ENCODE measurements at regions not wholly inside any gene's neighbourhood (a gene's known extent, or its start where the extent isn't known, plus 50 kb on each side); places are given as distances from the start of the nearest gene placed in this dataset.

DNA sequence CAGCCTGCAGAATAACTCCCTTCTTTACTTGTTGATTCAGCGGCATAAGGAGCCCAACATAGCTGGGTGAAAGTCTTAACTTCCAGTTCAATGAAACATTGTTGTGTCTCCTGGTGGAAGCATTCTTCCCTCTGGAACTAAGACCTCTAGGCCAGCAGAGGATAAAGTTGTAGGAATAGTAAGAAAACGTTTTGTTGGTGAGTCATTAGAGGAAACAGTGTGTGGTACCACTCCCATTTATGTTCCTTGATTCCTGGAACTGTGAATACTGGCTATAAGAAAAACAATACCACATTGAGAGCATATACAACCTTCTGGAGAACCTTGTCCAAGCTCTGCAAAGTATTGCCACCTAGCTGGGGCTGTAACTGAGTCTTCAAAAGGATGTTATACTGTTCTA is 737.4 kb upstream of the ZP4 start:
- H3K36me3 Mint-ChIP-seq, result no peaks in the 10 kb centered on the region; the same call in 1 of the 2 replicates
- H3K9me3 Mint-ChIP-seq, result peaks cover 30% of the 10 kb centered on the region
- H3K4me1 Mint-ChIP-seq, result no peaks in the 10 kb centered on the region
- no peak overlapping the region for H3K4me3 Mint-ChIP-seq
- H3K27ac Mint-ChIP-seq, result no peak overlapping the region
- no peak for ATAC-seq
- CTCF ChIA-PET, result no interaction called here
- TF ChIP-seq, protein P1, sequence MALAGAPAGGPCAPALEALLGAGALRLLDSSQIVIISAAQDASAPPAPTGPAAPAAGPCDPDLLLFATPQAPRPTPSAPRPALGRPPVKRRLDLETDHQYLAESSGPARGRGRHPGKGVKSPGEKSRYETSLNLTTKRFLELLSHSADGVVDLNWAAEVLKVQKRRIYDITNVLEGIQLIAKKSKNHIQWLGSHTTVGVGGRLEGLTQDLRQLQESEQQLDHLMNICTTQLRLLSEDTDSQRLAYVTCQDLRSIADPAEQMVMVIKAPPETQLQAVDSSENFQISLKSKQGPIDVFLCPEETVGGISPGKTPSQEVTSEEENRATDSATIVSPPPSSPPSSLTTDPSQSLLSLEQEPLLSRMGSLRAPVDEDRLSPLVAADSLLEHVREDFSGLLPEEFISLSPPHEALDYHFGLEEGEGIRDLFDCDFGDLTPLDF (CRISPR knock-in tag; IDR thresholded peaks at IDR 0.05), result no peak
- TF ChIP-seq MXD4 (CRISPR knock-in tag; IDR thresholded peaks at IDR 0.05; ENCODE audit: borderline replicate concordance), result no peak
- no peak for TF ChIP-seq NR1H2 (CRISPR knock-in tag; IDR thresholded peaks at IDR 0.05)
- TF ChIP-seq HMGA2 (CRISPR knock-in tag; IDR thresholded peaks at IDR 0.05), result no peak
- TF ChIP-seq ZNF121 (CRISPR knock-in tag; IDR thresholded peaks at IDR 0.05), result no peak
- no peak for TF ChIP-seq ELF4 (CRISPR knock-in tag; IDR thresholded peaks at IDR 0.05; ENCODE audit: low read depth)
- no peak for TF ChIP-seq ATF1 (CRISPR knock-in tag; IDR thresholded peaks at IDR 0.05)
- no peak for TF ChIP-seq GRHL2 (CRISPR knock-in tag; IDR thresholded peaks at IDR 0.05; ENCODE audit: insufficient replicate concordance, severe bottlenecking)
- TF ChIP-seq, protein P2, sequence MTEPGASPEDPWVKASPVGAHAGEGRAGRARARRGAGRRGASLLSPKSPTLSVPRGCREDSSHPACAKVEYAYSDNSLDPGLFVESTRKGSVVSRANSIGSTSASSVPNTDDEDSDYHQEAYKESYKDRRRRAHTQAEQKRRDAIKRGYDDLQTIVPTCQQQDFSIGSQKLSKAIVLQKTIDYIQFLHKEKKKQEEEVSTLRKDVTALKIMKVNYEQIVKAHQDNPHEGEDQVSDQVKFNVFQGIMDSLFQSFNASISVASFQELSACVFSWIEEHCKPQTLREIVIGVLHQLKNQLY (CRISPR knock-in tag; IDR thresholded peaks at IDR 0.05), result no peak
- TF ChIP-seq, protein P3, sequence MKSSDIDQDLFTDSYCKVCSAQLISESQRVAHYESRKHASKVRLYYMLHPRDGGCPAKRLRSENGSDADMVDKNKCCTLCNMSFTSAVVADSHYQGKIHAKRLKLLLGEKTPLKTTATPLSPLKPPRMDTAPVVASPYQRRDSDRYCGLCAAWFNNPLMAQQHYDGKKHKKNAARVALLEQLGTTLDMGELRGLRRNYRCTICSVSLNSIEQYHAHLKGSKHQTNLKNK (CRISPR knock-in tag; IDR thresholded peaks at IDR 0.05), result no peak
- DNase-seq (ENCODE audit: low spot score), result no peak
- POLR2A ChIA-PET, result no interaction called here
- no peaks in the 10 kb centered on the region for H3K27me3 Mint-ChIP-seq (ENCODE audit: low read depth)

DNA sequence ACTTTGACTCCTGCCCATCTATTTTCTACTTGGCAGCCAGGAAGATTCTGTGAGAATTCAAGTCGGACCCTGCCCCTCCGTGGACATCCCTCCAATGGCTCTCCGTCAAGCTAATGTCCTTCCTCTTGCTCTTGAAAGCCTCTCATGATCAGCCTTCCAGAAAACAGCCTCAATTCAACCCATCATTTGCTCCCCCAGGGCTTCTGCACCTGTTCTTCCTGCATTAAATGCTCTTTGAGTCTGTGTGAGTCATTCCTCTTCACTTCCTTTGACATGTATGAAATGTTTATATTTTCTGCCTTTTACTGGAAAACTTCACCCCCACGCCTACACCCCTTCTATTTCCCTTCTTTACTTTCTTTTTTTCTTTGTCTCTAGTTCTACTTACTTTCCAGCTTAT is 734.1 kb upstream of the ZP4 start:
- CTCF ChIA-PET, result no interaction called here
- Mint-ChIP-seq H3K4me1 (no peaks in the 10 kb centered on the region), H3K27ac (no peak overlapping the region), H3K27me3 (ENCODE audit: low read depth) (no peaks in the 10 kb centered on the region), H3K4me3 (no peak overlapping the region), H3K9me3 (peaks cover 18% of the 10 kb centered on the region), H3K36me3 (no peaks in the 10 kb centered on the region)
- DNase-seq (ENCODE audit: low spot score), result no peak
- ATAC-seq, result no peak
- POLR2A ChIA-PET, result no interaction called here
- TF ChIP-seq, protein P4, sequence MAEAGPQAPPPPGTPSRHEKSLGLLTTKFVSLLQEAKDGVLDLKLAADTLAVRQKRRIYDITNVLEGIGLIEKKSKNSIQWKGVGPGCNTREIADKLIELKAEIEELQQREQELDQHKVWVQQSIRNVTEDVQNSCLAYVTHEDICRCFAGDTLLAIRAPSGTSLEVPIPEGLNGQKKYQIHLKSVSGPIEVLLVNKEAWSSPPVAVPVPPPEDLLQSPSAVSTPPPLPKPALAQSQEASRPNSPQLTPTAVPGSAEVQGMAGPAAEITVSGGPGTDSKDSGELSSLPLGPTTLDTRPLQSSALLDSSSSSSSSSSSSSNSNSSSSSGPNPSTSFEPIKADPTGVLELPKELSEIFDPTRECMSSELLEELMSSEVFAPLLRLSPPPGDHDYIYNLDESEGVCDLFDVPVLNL (CRISPR knock-in tag; IDR thresholded peaks at IDR 0.05; ENCODE audit: borderline replicate concordance, low read depth), result no peak
- TF ChIP-seq, protein P5, sequence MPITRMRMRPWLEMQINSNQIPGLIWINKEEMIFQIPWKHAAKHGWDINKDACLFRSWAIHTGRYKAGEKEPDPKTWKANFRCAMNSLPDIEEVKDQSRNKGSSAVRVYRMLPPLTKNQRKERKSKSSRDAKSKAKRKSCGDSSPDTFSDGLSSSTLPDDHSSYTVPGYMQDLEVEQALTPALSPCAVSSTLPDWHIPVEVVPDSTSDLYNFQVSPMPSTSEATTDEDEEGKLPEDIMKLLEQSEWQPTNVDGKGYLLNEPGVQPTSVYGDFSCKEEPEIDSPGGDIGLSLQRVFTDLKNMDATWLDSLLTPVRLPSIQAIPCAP (CRISPR knock-in tag; IDR thresholded peaks at IDR 0.05), result no peak
- TF ChIP-seq ETV6 (CRISPR knock-in tag; IDR thresholded peaks at IDR 0.05), result no peak
- no peak for TF ChIP-seq ZNF121 (CRISPR knock-in tag; IDR thresholded peaks at IDR 0.05)
- TF ChIP-seq FOXK1 (CRISPR knock-in tag; IDR thresholded peaks at IDR 0.05), result no peak
- TF ChIP-seq, protein P6, sequence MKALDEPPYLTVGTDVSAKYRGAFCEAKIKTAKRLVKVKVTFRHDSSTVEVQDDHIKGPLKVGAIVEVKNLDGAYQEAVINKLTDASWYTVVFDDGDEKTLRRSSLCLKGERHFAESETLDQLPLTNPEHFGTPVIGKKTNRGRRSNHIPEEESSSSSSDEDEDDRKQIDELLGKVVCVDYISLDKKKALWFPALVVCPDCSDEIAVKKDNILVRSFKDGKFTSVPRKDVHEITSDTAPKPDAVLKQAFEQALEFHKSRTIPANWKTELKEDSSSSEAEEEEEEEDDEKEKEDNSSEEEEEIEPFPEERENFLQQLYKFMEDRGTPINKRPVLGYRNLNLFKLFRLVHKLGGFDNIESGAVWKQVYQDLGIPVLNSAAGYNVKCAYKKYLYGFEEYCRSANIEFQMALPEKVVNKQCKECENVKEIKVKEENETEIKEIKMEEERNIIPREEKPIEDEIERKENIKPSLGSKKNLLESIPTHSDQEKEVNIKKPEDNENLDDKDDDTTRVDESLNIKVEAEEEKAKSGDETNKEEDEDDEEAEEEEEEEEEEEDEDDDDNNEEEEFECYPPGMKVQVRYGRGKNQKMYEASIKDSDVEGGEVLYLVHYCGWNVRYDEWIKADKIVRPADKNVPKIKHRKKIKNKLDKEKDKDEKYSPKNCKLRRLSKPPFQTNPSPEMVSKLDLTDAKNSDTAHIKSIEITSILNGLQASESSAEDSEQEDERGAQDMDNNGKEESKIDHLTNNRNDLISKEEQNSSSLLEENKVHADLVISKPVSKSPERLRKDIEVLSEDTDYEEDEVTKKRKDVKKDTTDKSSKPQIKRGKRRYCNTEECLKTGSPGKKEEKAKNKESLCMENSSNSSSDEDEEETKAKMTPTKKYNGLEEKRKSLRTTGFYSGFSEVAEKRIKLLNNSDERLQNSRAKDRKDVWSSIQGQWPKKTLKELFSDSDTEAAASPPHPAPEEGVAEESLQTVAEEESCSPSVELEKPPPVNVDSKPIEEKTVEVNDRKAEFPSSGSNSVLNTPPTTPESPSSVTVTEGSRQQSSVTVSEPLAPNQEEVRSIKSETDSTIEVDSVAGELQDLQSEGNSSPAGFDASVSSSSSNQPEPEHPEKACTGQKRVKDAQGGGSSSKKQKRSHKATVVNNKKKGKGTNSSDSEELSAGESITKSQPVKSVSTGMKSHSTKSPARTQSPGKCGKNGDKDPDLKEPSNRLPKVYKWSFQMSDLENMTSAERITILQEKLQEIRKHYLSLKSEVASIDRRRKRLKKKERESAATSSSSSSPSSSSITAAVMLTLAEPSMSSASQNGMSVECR (CRISPR knock-in tag; IDR thresholded peaks at IDR 0.05; ENCODE audit: borderline replicate concordance), result no peak
- TF ChIP-seq, protein P7, sequence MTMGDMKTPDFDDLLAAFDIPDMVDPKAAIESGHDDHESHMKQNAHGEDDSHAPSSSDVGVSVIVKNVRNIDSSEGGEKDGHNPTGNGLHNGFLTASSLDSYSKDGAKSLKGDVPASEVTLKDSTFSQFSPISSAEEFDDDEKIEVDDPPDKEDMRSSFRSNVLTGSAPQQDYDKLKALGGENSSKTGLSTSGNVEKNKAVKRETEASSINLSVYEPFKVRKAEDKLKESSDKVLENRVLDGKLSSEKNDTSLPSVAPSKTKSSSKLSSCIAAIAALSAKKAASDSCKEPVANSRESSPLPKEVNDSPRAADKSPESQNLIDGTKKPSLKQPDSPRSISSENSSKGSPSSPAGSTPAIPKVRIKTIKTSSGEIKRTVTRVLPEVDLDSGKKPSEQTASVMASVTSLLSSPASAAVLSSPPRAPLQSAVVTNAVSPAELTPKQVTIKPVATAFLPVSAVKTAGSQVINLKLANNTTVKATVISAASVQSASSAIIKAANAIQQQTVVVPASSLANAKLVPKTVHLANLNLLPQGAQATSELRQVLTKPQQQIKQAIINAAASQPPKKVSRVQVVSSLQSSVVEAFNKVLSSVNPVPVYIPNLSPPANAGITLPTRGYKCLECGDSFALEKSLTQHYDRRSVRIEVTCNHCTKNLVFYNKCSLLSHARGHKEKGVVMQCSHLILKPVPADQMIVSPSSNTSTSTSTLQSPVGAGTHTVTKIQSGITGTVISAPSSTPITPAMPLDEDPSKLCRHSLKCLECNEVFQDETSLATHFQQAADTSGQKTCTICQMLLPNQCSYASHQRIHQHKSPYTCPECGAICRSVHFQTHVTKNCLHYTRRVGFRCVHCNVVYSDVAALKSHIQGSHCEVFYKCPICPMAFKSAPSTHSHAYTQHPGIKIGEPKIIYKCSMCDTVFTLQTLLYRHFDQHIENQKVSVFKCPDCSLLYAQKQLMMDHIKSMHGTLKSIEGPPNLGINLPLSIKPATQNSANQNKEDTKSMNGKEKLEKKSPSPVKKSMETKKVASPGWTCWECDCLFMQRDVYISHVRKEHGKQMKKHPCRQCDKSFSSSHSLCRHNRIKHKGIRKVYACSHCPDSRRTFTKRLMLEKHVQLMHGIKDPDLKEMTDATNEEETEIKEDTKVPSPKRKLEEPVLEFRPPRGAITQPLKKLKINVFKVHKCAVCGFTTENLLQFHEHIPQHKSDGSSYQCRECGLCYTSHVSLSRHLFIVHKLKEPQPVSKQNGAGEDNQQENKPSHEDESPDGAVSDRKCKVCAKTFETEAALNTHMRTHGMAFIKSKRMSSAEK (CRISPR knock-in tag; IDR thresholded peaks at IDR 0.05; ENCODE audit: borderline replicate concordance), result no peak
- TF ChIP-seq NFYB (CRISPR knock-in tag; conservative IDR thresholded peaks at IDR 0.05; ENCODE audit: low read depth), result no peak
- no peak for TF ChIP-seq ZBTB21 (CRISPR knock-in tag; IDR thresholded peaks at IDR 0.05; ENCODE audit: borderline replicate concordance)
- no peak for TF ChIP-seq JUN (CRISPR knock-in tag; IDR thresholded peaks at IDR 0.05)
- TF ChIP-seq, protein P8, sequence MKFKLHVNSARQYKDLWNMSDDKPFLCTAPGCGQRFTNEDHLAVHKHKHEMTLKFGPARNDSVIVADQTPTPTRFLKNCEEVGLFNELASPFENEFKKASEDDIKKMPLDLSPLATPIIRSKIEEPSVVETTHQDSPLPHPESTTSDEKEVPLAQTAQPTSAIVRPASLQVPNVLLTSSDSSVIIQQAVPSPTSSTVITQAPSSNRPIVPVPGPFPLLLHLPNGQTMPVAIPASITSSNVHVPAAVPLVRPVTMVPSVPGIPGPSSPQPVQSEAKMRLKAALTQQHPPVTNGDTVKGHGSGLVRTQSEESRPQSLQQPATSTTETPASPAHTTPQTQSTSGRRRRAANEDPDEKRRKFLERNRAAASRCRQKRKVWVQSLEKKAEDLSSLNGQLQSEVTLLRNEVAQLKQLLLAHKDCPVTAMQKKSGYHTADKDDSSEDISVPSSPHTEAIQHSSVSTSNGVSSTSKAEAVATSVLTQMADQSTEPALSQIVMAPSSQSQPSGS (CRISPR knock-in tag; IDR thresholded peaks at IDR 0.05; ENCODE audit: borderline replicate concordance, low read depth), result no peak
